Lower lobe of right lung (tissue), 2 donors: ENCODE measurements at regions not wholly inside any gene's neighbourhood (a gene's known extent, or its start where the extent isn't known, plus 50 kb on each side); places are given as distances from the start of the nearest gene placed in this dataset.
"Not testable (repeated sequence)": the region's sequence is repeated elsewhere in the genome, so short reads cannot be mapped to it uniquely, and the experiment has no call there.

ENCODE experiments used
- ATAC-seq, 2 donors: fragments of 200-7000 bp; cut with Tn5 transposase; one replicate each; pipeline ENCODE4 v1.9.1; 2020 to 2022; ENCODE audit warnings: mild to moderate bottlenecking in 2 of 2, moderate library complexity in 2 of 2
- DNase-seq: peaks from one replicate; pipeline ENCODE4 v3.0.0-alpha.2; 2020
- H3K27ac ChIP-seq: fragments of 200-600 bp; one replicate; pipeline ENCODE4 v1.8.0; 2022
- H3K27me3 ChIP-seq: fragments of 200-600 bp; one replicate; pipeline ENCODE4 v1.8.0; 2022; ENCODE audit warnings: low read depth
- H3K36me3 ChIP-seq: fragments of 200-600 bp; one replicate; pipeline ENCODE4 v1.8.0; 2022; ENCODE audit warnings: mild to moderate bottlenecking
- H3K4me1 ChIP-seq: fragments of 200-600 bp; one replicate; pipeline ENCODE4 v1.8.0; 2022
- H3K4me3 ChIP-seq: fragments of 200-600 bp; one replicate; pipeline ENCODE4 v1.8.0; 2022; ENCODE audit warnings: mild to moderate bottlenecking
- H3K9me3 ChIP-seq: fragments of 200-600 bp; one replicate; pipeline ENCODE4 v1.8.0; 2022
- intact Hi-C: fragments of 100-400 bp; cut with DNase I; formaldehyde crosslinking; loops from one replicate; pipeline ENCODE4 v1.11.0; 2022
- TF ChIP-seq, protein P1 (sequence below): fragments of 200-600 bp; IDR thresholded peaks from one replicate; pipeline ENCODE4 v1.8.0; 2022; ENCODE audit warnings: antibody characterized with exemption, mild to moderate bottlenecking
- donor health status: DM: no; HTN: yes; CAD: no; lungs with severe emphysema.

DNA sequence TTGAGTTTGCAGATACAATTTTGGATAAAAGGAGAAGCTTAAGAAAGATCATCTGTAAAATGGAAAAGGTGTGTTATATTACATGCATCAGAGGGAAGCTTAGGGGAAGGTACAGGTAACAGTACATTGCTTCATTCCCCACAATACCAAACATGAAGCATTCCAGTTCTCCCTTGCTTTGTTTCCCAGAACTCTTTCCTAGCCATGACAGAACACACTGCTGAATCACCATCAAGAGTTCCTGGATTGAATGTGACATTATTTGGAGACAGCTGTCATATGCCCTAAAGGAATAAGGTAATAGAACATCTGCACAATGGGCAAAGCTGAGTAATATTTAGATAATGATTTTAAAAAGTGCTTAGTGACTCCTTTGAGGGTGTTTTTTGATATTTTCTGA lies 303.5 kb upstream of the ST8SIA4 start:
- TF ChIP-seq, protein P1, sequence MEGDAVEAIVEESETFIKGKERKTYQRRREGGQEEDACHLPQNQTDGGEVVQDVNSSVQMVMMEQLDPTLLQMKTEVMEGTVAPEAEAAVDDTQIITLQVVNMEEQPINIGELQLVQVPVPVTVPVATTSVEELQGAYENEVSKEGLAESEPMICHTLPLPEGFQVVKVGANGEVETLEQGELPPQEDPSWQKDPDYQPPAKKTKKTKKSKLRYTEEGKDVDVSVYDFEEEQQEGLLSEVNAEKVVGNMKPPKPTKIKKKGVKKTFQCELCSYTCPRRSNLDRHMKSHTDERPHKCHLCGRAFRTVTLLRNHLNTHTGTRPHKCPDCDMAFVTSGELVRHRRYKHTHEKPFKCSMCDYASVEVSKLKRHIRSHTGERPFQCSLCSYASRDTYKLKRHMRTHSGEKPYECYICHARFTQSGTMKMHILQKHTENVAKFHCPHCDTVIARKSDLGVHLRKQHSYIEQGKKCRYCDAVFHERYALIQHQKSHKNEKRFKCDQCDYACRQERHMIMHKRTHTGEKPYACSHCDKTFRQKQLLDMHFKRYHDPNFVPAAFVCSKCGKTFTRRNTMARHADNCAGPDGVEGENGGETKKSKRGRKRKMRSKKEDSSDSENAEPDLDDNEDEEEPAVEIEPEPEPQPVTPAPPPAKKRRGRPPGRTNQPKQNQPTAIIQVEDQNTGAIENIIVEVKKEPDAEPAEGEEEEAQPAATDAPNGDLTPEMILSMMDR = no peak
- intact Hi-C loops = no loop called here

DNA sequence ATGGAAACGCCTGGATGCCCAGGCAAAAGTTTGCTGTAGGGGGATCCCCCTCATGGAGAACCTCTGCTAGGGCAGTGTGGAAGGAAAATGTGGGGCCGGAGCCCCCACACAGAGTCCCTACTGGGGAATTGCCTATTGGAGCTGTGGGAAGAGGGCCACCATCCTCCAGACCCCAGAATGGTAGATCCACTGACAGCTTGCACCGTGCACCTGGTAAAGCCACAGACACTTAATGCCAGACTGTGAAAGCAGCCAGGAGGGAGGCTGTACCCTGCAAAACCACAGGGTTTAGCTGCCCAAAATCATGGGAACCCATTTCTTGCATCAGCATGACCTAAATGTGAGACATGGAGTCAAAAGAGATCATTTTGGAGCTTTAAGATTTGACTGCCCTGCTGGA lies 302.0 kb upstream of the ST8SIA4 start:
- H3K27ac ChIP-seq, H3K36me3 ChIP-seq, H3K4me1 ChIP-seq, DNase-seq, H3K27me3 ChIP-seq, H3K9me3 ChIP-seq, intact Hi-C loops, H3K4me3 ChIP-seq, ATAC-seq: not testable (repeated sequence)

More for the DNA sequence above, 303.5 kb upstream of the ST8SIA4 start:
- no peak overlapping the region for H3K4me3 ChIP-seq
- DNase-seq = no peak
- ATAC-seq = no peak
- H3K36me3 ChIP-seq = no peaks in the 10 kb centered on the region
- H3K9me3 ChIP-seq = no peaks in the 10 kb centered on the region
- no peak overlapping the region for H3K27ac ChIP-seq
- no peaks in the 10 kb centered on the region for H3K4me1 ChIP-seq
- H3K27me3 ChIP-seq = no peaks in the 10 kb centered on the region

DNA sequence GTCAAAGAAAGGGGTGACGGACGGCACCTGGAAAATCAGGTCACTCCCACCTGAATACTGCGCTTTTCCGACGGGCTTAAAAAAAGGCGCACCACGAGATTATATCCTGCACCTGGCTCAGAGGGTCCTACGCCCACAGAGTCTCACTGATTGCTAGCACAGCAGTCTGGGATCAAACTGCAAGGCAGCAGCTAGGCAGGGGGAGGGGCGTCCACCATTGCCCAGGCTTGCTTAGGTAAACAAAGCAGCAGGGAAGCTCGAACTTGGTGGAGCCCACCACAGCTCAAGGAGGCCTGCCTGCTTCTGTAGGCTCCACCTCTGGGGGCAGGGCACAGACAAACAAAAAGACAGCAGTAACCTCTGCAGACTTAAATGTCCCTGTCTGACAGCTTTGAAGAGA lies 277.3 kb upstream of the ST8SIA4 start:
- H3K4me3 ChIP-seq, intact Hi-C loops: not testable (repeated sequence)

DNA sequence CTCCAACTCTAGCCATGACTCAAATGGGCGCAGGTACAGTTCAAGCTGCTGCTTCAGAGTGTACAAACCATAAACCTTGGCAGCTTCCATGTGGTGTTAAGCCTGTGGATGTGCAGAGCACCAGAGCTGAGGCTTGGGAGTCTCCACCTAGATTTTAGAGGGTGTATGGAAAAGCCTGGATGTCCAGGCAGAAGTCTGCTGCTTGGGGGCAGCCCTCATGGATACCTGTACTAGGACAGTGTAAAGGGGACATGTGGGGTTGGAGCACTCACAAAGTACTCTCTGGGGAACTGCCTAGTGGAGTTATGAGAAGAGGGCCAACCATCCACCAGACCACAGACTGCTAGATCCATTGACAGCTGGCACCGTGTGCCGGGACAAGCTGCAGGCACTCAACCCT lies 273.5 kb upstream of the ST8SIA4 start:
- intact Hi-C loops = no loop called here
- H3K27ac ChIP-seq = no peak overlapping the region
- ATAC-seq (no peak), DNase-seq (no peak)
- H3K4me1 ChIP-seq = no peaks in the 10 kb centered on the region
- peaks cover 5% of the 10 kb centered on the region for H3K9me3 ChIP-seq
- no peak overlapping the region for H3K4me3 ChIP-seq
- TF ChIP-seq, protein P1 = no peak
- H3K27me3 ChIP-seq = no peaks in the 10 kb centered on the region
- no peaks in the 10 kb centered on the region for H3K36me3 ChIP-seq

More for the DNA sequence above, 277.3 kb upstream of the ST8SIA4 start:
- H3K27ac ChIP-seq, DNase-seq, H3K9me3 ChIP-seq, H3K36me3 ChIP-seq, ATAC-seq, H3K27me3 ChIP-seq, H3K4me1 ChIP-seq: not testable (repeated sequence)

DNA sequence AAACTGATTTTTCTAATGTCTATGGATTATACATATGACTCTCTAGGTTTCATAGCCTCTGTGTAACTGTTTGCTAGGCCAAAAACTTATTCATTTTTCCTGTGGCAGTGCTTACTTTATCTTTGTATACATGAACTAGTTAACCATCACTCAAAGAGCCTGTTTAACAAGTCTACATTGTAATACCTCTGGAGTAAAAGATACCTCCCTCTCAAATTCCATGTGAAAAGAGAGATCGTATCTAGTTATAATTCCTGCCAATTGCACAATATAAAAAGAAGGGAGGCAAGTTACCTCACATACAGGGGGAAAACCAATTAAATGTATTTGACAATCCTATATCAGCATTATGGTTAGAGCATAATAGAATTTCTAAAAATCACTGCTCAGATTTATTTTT lies 271.9 kb upstream of the ST8SIA4 start:
- no peak overlapping the region for H3K4me3 ChIP-seq
- intact Hi-C loops = no loop called here
- no peaks in the 10 kb centered on the region for H3K4me1 ChIP-seq
- TF ChIP-seq, protein P1 = no peak
- no peak overlapping the region for H3K27ac ChIP-seq
- H3K27me3 ChIP-seq = no peaks in the 10 kb centered on the region
- peaks cover 5% of the 10 kb centered on the region for H3K9me3 ChIP-seq
- no peaks in the 10 kb centered on the region for H3K36me3 ChIP-seq
- DNase-seq (no peak), ATAC-seq (no peak)

DNA sequence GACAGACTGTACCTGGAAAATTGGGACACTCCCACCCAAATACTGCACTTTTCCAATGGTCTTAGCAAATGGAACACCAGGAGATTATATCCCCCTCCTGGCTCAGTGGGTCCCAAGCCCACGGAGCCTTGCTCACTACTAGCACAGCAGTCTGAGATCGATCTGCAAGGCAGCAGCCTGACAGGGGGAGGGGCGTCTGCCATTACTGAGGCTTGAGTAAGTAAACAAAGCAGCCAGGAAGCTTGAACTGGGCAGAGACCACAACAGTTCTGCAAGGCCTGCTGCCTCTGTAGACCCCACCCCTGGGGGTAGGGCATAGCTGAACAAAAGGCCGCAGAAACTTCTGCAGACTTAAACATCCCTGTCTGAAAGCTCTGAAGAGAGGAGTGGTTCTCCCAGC lies 260.0 kb upstream of the ST8SIA4 start:
- Histone ChIP-seq H3K4me3 (no peak overlapping the region), H3K9me3 (no peaks in the 10 kb centered on the region), H3K36me3 (no peaks in the 10 kb centered on the region), H3K4me1 (no peaks in the 10 kb centered on the region), H3K27ac (no peak overlapping the region), H3K27me3 (no peaks in the 10 kb centered on the region)
- TF ChIP-seq, protein P1 = no peak
- DNase-seq = no peak
- intact Hi-C loops = no loop called here
- ATAC-seq = no peak

DNA sequence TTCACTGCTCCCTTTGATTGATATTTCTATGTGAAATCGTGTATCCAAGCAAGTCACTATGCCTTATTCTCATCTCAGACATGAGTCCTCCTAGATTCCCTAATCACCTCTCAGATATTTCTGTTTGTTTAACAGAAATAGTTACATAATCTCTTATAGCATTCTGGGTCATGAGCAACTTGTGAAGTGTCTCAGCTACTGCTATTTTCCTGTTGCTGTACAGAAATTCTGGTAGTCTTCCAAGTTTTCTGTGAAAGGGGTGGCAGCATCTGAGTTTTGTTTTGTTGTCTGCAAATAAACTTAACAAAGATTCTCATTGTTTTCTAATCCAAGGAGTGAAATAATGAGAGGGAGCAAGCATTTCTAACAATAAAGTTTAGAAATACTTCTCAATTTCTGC lies 256.9 kb upstream of the ST8SIA4 start:
- Histone ChIP-seq H3K27ac (no peak overlapping the region), H3K36me3 (no peaks in the 10 kb centered on the region), H3K9me3 (no peaks in the 10 kb centered on the region), H3K4me3 (no peak overlapping the region), H3K27me3 (no peaks in the 10 kb centered on the region), H3K4me1 (no peaks in the 10 kb centered on the region)
- intact Hi-C loops = no loop called here
- DNase-seq (no peak), ATAC-seq (peak in 1 of 2 donors; percentile 51)
- TF ChIP-seq, protein P1 = no peak
